ENCODE measurements at regions not wholly inside any gene's neighbourhood (a gene's known extent, or its start where the extent isn't known, plus 50 kb on each side); places are given as distances from the start of the nearest gene placed in this dataset.

DNA sequence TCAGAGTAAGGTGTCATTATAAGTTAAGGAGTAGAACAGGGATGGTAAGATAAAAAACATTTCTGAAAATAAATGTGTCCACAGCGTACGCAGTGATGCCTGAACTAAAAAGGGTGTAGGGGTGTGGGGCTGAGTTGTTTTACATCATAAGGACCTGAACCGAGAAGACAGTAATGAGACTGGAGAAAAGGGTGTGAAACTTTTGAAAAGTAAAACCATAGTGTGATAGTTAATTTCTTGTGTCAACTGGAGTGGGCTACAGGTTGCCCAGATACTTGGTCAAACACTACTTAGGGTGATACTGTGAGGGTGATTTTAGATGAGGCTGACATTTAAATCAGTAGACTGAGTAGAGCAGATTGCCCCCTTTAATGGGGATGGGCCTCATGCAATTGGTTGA, 169.0 kb upstream of the PRPS1L1 start:
- no peak for TF ChIP-seq USF2 (IDR thresholded peaks at IDR 0.05; ENCODE audit: low read depth, low read length)
- no peak for TF ChIP-seq POLR2A (IDR thresholded peaks at IDR 0.05; ENCODE audit: low read depth, low read length)
- TF ChIP-seq CEBPB (IDR thresholded peaks at IDR 0.05; ENCODE audit: low read depth, low read length): no peak
- TF ChIP-seq, protein P1, sequence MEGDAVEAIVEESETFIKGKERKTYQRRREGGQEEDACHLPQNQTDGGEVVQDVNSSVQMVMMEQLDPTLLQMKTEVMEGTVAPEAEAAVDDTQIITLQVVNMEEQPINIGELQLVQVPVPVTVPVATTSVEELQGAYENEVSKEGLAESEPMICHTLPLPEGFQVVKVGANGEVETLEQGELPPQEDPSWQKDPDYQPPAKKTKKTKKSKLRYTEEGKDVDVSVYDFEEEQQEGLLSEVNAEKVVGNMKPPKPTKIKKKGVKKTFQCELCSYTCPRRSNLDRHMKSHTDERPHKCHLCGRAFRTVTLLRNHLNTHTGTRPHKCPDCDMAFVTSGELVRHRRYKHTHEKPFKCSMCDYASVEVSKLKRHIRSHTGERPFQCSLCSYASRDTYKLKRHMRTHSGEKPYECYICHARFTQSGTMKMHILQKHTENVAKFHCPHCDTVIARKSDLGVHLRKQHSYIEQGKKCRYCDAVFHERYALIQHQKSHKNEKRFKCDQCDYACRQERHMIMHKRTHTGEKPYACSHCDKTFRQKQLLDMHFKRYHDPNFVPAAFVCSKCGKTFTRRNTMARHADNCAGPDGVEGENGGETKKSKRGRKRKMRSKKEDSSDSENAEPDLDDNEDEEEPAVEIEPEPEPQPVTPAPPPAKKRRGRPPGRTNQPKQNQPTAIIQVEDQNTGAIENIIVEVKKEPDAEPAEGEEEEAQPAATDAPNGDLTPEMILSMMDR (conservative IDR thresholded peaks at IDR 0.05; ENCODE audit: low read depth, low read length): no peak
- no peak for TF ChIP-seq FOS (IDR thresholded peaks at IDR 0.05; ENCODE audit: low read depth, low read length)
- TF ChIP-seq MAFK (IDR thresholded peaks at IDR 0.05; ENCODE audit: low read depth, low read length): no peak

All from IMR-90 (cell line).